ENCODE measurements at regions not wholly inside any gene's neighbourhood (a gene's known extent, or its start where the extent isn't known, plus 50 kb on each side); places are given as distances from the start of the nearest gene placed in this dataset.
A peak's percentile ranks its signal among the peaks of the same experiment; 100 is the strongest.
"Not testable (repeated sequence)": the region's sequence is repeated elsewhere in the genome, so short reads cannot be mapped to it uniquely, and the experiment has no call there.

GRCh38 chr6:8175046-8175777 lies 72.9 kb upstream of the EEF1E1 start:
- no peak for DNase-seq

DNA sequence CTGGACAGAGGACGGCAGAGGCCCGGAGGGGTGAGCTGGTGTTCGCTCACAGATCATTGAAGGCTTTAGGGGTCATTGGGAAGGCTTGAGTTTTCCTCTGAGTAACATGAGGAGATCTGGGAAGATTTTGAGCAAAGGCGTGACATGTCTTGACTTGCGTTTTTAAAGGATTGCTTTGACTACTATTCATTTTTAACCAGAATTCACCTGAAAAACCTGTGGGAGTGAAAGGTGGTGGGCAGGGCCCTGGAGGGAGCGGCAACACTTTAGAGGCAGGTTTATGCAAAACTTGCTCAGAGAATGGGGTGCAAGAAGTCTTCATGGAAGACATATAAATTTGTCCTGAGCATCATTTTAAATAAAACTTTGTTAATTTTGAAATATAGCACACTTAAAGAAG lies 72.2 kb upstream of the EEF1E1 start:
- no peak for DNase-seq

GRCh38 chr6:8172530-8172929 lies 70.2 kb upstream of the EEF1E1 start:
- peak; percentile 10 to 20 for DNase-seq

DNA sequence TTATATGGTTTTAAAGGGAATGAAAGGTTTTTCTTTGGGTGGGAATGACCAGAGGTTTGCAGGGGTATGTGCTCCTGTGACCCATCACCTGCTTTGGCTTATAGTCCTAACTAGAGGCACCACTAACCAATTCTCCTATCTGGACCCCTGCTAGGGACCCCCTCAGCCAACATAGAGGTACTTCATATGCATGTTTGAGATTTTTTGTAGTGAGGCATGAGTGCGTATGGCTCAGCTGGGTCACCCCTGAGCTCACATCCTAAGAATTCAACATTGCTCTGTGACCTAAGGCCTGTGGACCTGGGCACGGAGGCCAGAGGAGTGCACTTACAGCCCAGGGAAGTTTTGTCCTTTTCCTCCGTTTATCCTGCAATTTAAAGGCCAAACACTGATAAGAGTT lies 68.4 kb upstream of the EEF1E1 start:
- DNase-seq: no peak

DNA sequence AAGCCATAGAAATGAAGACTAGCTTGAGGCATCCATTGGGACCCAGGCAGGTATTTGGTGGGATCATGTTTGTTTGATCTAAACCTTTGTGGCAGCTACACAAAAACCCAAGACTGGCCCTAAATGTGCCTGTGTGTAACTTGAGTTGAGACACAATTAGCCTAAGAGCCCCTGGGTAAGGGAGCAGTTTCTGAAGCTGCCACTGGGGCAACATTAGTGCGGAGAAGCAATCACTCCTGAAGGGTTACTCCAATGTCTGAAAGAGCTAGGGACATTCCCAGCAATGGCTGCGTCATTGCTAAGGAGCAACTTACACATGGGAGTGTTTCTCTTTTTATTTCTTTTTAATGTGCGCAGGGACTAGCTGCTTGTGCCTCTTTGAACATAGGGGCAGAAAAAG lies 67.9 kb upstream of the EEF1E1 start:
- no peak for DNase-seq

DNA sequence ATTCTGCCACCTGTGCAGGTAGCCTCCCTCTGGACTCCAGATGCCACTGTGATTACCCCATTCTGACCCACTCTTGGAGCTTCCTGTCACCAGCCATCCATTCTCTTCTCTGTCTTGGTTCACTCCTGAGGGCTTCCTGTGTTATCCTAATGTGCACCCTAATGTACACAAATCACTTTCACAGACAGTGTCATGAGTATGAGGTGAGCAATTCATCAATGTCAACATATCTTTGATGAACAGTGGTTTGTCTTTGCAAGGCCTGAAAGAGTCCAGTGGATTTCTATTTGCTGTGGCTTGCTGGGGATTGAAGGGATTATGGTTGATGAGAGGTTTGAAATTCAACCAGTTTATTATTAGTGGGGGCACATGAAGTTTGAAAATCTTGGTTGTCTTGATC lies 63.8 kb upstream of the EEF1E1 start:
- DNase-seq: no peak

DNA sequence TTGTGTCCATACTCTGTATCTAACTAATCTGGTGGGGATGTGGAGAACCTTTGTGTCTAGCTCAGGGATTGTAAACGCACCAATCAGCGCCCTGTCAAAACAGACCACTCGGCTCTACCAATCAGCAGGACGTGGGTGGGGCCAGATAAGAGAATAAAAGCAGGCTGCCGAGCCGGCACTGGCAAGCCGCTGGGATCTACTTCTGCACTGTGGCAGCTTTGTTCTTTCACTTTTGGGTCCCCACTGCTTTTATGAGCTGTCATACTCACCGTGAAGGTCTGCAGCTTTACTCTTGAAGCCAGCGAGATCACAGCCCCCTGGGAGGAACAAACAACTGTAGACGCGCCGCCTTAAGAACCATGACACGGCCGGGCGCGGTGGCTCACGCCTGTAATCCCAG lies 62.7 kb upstream of the EEF1E1 start:
- not testable (repeated sequence) for DNase-seq

- DNase-seq: not testable (repeated sequence)
Observed at GRCh38 chr6:8164281-8164680, 61.9 kb upstream of the EEF1E1 start.

DNA sequence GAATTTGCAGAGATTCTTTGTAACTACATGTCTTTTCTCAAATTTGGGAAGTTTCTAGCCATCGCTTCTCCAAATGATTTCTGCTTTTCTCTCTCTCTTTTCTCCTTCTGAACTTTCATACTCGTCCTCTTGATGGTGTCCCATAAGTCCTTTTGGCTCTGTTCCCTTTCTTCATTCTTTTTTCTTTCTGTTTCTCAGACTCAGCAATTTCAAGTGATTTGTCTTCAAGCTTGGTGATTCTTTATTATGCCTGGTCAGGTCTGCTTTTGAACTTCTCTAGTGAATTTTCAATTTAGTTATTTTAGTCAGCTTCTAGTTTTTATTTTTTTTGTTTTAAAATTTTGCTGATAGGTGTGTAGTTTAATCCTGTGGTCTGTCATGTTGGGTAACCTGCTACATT lies 57.6 kb upstream of the EEF1E1 start:
- no peak for DNase-seq

GRCh38 chr6:8157839-8158238 lies 55.5 kb upstream of the EEF1E1 start:
- DNase-seq: no peak

GRCh38 chr6:8155259-8156012 lies 53.1 kb upstream of the EEF1E1 start:
- no peak for DNase-seq

Measured in Kasumi-1 (cell line).